Fibroblast of lung (primary cell): ENCODE measurements at regions not wholly inside any gene's neighbourhood (a gene's known extent, or its start where the extent isn't known, plus 50 kb on each side); places are given as distances from the start of the nearest gene placed in this dataset.
A peak's percentile ranks its signal among the peaks of the same experiment; 100 is the strongest.

Source experiments
- DNase-seq, 2 donors: peaks; one replicate each; pipeline versions ENCODE4 v3.0.0 to v3.0.0-alpha.2; 2010; ENCODE audit warnings: low read depth in 2 of 2
- H2AFZ ChIP-seq: 2 replicates; pipeline ENCODE4 v1.5.1; 2012; ENCODE audit warnings: low read length, control low read depth, inconsistent platforms
- H3K27ac ChIP-seq: 2 replicates; pipeline ENCODE4 v1.5.1; 2011; ENCODE audit warnings: low read length, control low read depth; ENCODE audit not compliant: insufficient read depth
- H3K27me3 ChIP-seq: 2 replicates; pipeline ENCODE4 v1.5.1; 2011; ENCODE audit warnings: mild to moderate bottlenecking, low read length; ENCODE audit not compliant: control insufficient read depth, insufficient read depth
- H3K36me3 ChIP-seq: 2 replicates; pipeline ENCODE4 v1.5.1; 2011; ENCODE audit warnings: low read length; ENCODE audit not compliant: control insufficient read depth, insufficient read depth
- H3K4me1 ChIP-seq: 2 replicates; pipeline ENCODE4 v1.5.1; 2011; ENCODE audit warnings: low read length; ENCODE audit not compliant: control insufficient read depth, insufficient read depth; ENCODE audit errors: extremely low read depth
- H3K4me2 ChIP-seq: 2 replicates; pipeline ENCODE4 v1.5.1; 2011; ENCODE audit warnings: low read length, control low read depth; ENCODE audit not compliant: insufficient read depth; ENCODE audit errors: extremely low read depth
- H3K4me3 ChIP-seq, 4 experiments: fragments of 200-600 bp in 1 of 4; sonication (generic) in 1 of 4; replicated peaks in 1 of 4; 2 replicates each; pipeline ENCODE4 v1.5.1; 2011 to 2016; ENCODE audit warnings: low read length in 4 of 4, low read depth in 3 of 4, mild to moderate bottlenecking in 3 of 4, control low read depth in 2 of 4, inconsistent platforms in 1 of 4, mixed read lengths in 1 of 4; ENCODE audit not compliant: insufficient read depth in 1 of 4; ENCODE audit errors: control extremely low read depth in 1 of 4
- H3K79me2 ChIP-seq: 2 replicates; pipeline ENCODE4 v1.5.1; 2012; ENCODE audit warnings: mild to moderate bottlenecking, low read length, inconsistent platforms; ENCODE audit not compliant: control insufficient read depth, insufficient read depth
- H3K9ac ChIP-seq: 2 replicates; pipeline ENCODE4 v1.5.1; 2011; ENCODE audit warnings: mild to moderate bottlenecking, low read length, control low read depth; ENCODE audit not compliant: insufficient read depth
- H3K9me3 ChIP-seq: 2 replicates; pipeline ENCODE4 v1.5.1; 2012; ENCODE audit warnings: low read depth, low read length; ENCODE audit not compliant: control insufficient read depth, insufficient read depth
- H4K20me1 ChIP-seq: 2 replicates; pipeline ENCODE4 v1.5.1; 2011; ENCODE audit warnings: low read length; ENCODE audit not compliant: control insufficient read depth, insufficient read depth; ENCODE audit errors: extremely low read depth
- EZH2 ChIP-seq: IDR thresholded peaks from 2 replicates; pipeline ENCODE4 v1.5.1; 2012; ENCODE audit warnings: low read length, control low read depth, mild to moderate bottlenecking; ENCODE audit errors: missing control alignments
- TF ChIP-seq, protein P1 (sequence below), 2 donors: IDR thresholded peaks in 1 of 2; conservative IDR thresholded peaks in 1 of 2; 1 replicate in 1 of 2; 2 replicates in 1 of 2; pipeline ENCODE4 v1.5.1; 2011 to 2012; ENCODE audit warnings: low read length in 2 of 2, control low read depth in 1 of 2, inconsistent platforms in 1 of 2, low read depth in 1 of 2, mild to moderate bottlenecking in 1 of 2

DNA sequence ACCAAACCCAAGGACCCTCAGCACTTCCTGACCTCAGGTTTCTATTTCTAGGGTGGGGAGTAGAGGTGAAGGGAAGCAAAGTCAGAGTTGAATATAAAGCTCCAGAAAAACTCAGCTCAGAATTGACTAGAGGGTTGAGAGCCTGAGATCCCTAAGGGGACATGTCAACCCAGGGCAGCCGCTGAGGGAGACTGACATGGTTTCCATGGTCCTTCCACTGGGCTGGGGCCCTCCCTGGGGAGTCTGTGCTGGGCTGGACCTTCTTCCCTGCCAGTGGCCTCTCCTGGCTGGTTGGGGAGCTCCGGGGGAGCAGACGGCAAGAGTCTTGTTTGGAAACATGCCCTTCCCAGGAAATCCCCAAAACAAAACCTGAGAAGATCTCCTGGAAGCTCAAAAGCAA, 121.3 kb downstream of the METRNL start:
- H3K9me3 ChIP-seq = no peaks in the 10 kb centered on the region
- H3K79me2 ChIP-seq = no peaks in the 10 kb centered on the region
- no peak overlapping the region for H3K4me2 ChIP-seq
- no peak for DNase-seq
- peaks cover 28% of the 10 kb centered on the region for H3K4me1 ChIP-seq
- no peak overlapping the region for H3K4me3 ChIP-seq
- no peak overlapping the region for H3K27ac ChIP-seq
- H3K27me3 ChIP-seq = no peaks in the 10 kb centered on the region
- no peak overlapping the region for H2AFZ ChIP-seq
- no peak overlapping the region for H3K9ac ChIP-seq
- H4K20me1 ChIP-seq = no peaks in the 10 kb centered on the region
- H3K36me3 ChIP-seq = no peaks in the 10 kb centered on the region
- no peak for TF ChIP-seq EZH2
- TF ChIP-seq, protein P1, sequence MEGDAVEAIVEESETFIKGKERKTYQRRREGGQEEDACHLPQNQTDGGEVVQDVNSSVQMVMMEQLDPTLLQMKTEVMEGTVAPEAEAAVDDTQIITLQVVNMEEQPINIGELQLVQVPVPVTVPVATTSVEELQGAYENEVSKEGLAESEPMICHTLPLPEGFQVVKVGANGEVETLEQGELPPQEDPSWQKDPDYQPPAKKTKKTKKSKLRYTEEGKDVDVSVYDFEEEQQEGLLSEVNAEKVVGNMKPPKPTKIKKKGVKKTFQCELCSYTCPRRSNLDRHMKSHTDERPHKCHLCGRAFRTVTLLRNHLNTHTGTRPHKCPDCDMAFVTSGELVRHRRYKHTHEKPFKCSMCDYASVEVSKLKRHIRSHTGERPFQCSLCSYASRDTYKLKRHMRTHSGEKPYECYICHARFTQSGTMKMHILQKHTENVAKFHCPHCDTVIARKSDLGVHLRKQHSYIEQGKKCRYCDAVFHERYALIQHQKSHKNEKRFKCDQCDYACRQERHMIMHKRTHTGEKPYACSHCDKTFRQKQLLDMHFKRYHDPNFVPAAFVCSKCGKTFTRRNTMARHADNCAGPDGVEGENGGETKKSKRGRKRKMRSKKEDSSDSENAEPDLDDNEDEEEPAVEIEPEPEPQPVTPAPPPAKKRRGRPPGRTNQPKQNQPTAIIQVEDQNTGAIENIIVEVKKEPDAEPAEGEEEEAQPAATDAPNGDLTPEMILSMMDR (conservative IDR thresholded peaks at IDR 0.05 in 1 of 2, IDR thresholded peaks at IDR 0.05 in 1 of 2; ENCODE audit: low read depth in 1 of 2, low read length in 2 of 2) = no peak

DNA sequence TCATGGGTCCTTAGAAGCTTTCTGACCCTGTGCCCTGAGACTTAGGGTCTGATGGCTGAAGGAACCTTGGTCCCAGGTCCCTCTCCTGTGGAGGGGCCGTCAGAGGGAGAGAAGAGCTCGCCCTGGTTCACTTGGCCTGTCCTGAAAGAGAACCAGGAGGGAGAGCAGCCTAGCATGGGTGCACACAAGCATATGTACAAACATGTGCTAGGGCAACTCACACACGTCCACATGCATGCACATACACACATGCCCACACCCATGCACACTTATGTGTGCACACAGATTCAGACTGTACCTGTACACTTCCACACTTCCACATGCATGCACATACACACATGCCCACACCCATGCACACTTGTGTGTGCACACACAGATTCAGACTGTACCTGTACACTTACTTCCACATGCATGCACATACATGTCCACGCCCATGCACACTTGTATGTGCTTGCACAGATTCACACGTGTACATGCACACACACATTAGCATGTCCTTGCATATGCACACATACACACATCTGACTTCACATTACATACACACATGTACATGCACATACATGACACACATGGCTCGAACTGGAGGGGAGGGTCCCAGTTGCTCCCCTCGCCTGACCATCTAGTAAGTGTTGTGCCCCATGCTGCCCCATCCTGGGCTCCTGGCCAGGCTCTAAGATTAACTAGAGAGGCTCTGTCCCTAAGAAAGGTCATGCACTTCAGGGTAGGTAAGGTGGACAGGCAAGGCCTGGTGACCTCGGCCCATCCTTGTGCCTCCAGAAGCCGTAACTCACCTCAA, 122.0 kb downstream of the METRNL start:
- Histone ChIP-seq H3K27ac (no peak overlapping the region), H3K9ac (no peak overlapping the region), H3K4me2 (no peak overlapping the region), H3K9me3 (no peaks in the 10 kb centered on the region), H3K4me1 (peaks cover 27% of the 10 kb centered on the region), H3K36me3 (no peaks in the 10 kb centered on the region), H2AFZ (no peak overlapping the region), H3K4me3 (no peak overlapping the region), H3K27me3 (no peaks in the 10 kb centered on the region), H3K79me2 (no peaks in the 10 kb centered on the region), H4K20me1 (no peaks in the 10 kb centered on the region)
- TF ChIP-seq EZH2 = no peak
- TF ChIP-seq, protein P1 (conservative IDR thresholded peaks at IDR 0.05 in 1 of 2, IDR thresholded peaks at IDR 0.05 in 1 of 2; ENCODE audit: low read depth in 1 of 2, low read length in 2 of 2) = no peak
- no peak for DNase-seq

DNA sequence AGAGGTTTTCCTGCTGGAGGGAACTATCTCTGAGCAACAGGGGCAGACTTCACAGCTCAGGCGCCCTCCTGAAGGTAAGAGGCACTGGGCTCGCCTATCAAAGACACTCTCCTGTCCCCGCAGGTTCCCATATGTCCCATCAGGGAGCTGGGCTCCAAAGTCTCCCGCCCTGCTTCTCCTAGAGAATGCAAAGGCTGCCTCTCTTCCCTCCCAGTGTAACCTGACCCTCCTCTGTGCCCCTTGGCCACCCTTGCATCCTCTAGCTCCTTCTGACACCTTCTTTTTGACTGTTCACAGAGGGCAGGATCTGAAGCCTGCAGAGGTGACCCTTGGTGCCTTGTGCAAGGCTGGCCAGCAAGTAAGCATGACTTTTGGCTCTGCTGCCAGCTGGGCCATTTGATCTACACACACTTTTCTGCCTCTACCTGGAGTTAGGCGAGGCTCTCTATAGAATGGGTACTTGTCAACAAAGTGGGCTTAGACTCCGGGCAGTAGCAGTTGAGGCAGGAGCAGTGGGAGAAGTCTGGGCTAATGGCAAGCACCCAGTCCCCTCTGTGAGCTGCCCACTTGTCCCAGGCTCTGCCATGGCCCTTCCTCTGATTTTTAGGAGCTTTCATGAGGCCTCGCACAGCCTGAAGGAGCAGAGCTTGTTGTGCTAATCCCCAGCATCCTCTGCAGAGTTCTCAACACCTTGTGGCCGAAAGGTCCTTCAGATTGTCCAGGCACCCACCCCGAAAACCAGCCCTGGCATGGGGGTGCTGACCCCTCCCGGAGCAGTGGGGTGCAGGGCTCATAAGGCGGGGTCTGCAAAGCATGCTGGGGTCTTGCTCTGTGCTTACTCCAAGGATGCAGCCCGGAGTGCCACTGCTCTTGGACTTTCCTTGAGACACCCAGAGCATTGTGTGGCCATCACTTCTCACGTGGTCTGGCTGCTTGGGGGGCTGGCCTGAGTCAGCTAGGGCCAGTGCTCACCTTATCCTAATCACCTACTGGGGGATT, 122.9 kb downstream of the METRNL start:
- Histone ChIP-seq H3K4me2 (no peak overlapping the region), H3K9me3 (no peaks in the 10 kb centered on the region), H2AFZ (no peak overlapping the region), H3K79me2 (no peaks in the 10 kb centered on the region), H3K4me3 (no peak overlapping the region), H3K4me1 (peaks cover 27% of the 10 kb centered on the region), H3K27me3 (no peaks in the 10 kb centered on the region), H3K36me3 (no peaks in the 10 kb centered on the region), H4K20me1 (no peaks in the 10 kb centered on the region), H3K9ac (peak overlapping the region; percentile 58), H3K27ac (peak overlapping the region; percentile 74)
- no peak for DNase-seq
- TF ChIP-seq, protein P1 (conservative IDR thresholded peaks at IDR 0.05 in 1 of 2, IDR thresholded peaks at IDR 0.05 in 1 of 2; ENCODE audit: low read depth in 1 of 2, low read length in 2 of 2) = no peak
- TF ChIP-seq EZH2 = no peak
